GM12878 (cell line): ENCODE measurements at regions not wholly inside any gene's neighbourhood (a gene's known extent, or its start where the extent isn't known, plus 50 kb on each side); places are given as distances from the start of the nearest gene placed in this dataset.

Experiments
- CREB1 ChIP-seq: IDR thresholded peaks from 2 replicates; pipeline ENCODE4 v1.6.1; 2012; ENCODE audit warnings: low read depth, mild to moderate bottlenecking, inconsistent platforms
- CTCF ChIP-seq, 3 experiments: IDR thresholded peaks in 2 of 3; conservative IDR thresholded peaks in 1 of 3; 2 replicates each; pipeline ENCODE4 v1.5.1; 2011; ENCODE audit warnings: low read depth in 3 of 3, low read length in 3 of 3, mild to moderate bottlenecking in 3 of 3, control low read depth in 2 of 3, moderate library complexity in 2 of 3, inconsistent platforms in 1 of 3, mixed read lengths in 1 of 3; ENCODE audit not compliant: control insufficient read depth in 2 of 3, insufficient read depth in 1 of 3; ENCODE audit errors: extremely low read depth in 1 of 3
- POLR2A ChIP-seq: IDR thresholded peaks from 2 replicates; pipeline ENCODE4 v1.6.1; 2011; ENCODE audit warnings: low read depth, mild to moderate bottlenecking, low read length
- SIN3A ChIP-seq: IDR thresholded peaks from 2 replicates; pipeline ENCODE4 v1.6.1; 2012; ENCODE audit warnings: low read depth, low read length, improper control_type of control experiment
- TAF1 ChIP-seq: IDR thresholded peaks from 2 replicates; pipeline ENCODE4 v1.6.1; 2011; ENCODE audit warnings: mild to moderate bottlenecking, low read depth, low read length, borderline replicate concordance
- ZBTB11 ChIP-seq: fragments of 450-650 bp; formaldehyde crosslinking; IDR thresholded peaks from 2 replicates; pipeline ENCODE4 v1.5.0; 2022; ENCODE audit warnings: mild to moderate bottlenecking, missing genetic modification characterization

- TF ChIP-seq CTCF (IDR thresholded peaks at IDR 0.05 in 2 of 3, conservative IDR thresholded peaks at IDR 0.05 in 1 of 3; ENCODE audit: control insufficient read depth in 2 of 3, extremely low read depth in 1 of 3, insufficient read depth in 1 of 3, low read depth in 3 of 3, low read length in 3 of 3) (no peak), POLR2A (no peak), TAF1 (no peak), ZBTB11 (no peak), CREB1 (no peak), SIN3A (no peak)
Observed at GRCh38 chr10:28181478-28182096, 121.3 kb downstream of the MPP7 start.
